ENCODE measurements at regions not wholly inside any gene's neighbourhood (a gene's known extent, or its start where the extent isn't known, plus 50 kb on each side); places are given as distances from the start of the nearest gene placed in this dataset.
"Not testable (repeated sequence)": the region's sequence is repeated elsewhere in the genome, so short reads cannot be mapped to it uniquely, and the experiment has no call there.

DNA sequence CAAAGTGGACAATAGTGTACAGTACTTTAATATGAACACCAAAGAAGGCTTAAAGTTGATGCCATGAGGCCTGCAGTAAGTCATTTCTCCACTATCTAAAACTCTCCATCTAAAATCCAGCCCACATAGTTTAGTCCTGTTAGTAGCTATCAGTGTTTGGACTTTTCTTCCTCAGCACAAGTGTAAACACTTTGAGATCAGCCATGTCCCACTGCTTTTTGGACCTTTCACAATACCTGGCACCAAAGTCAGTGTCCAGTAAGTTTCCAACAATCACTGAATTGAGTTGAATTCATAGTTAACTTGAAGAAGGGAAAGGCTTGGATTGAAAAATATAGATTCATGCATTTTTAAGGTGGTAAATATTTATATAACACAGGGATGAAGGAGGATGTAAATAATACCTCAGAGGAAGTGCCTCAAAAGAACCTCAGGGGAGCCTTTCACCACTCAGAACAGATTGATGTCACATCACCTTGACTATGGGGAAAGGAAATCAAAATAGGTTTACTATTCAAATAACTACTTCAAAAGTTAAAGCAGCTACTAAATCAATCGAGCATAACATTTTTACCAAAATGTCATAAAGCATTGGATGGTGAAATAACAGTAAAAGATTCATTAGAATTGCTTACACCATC lies 76.7 kb downstream of the FTHL17 start:
- CTCF ChIA-PET, result no interaction called here
- no peak for TF ChIP-seq CTCF (IDR thresholded peaks at IDR 0.05; ENCODE audit: low read depth, low read length)
- Histone ChIP-seq H3K9me3 (ENCODE audit: control insufficient read depth, insufficient read depth, low read length) (no peaks in the 10 kb centered on the region), H3K4me3 (ENCODE audit: low read depth, low read length) (no peak overlapping the region), H3K27me3 (ENCODE audit: control insufficient read depth, insufficient read depth, low read length) (no peaks in the 10 kb centered on the region), H3K27ac (ENCODE audit: low read depth, low read length) (no peak overlapping the region)
- DNase-seq (ENCODE audit: low read depth, low spot score), result no peak
- POLR2A ChIA-PET, result no interaction called here

- H3K27ac ChIP-seq (ENCODE audit: low read depth, low read length); POLR2A ChIA-PET; DNase-seq (ENCODE audit: low read depth, low spot score); CTCF ChIA-PET; H3K9me3 ChIP-seq (ENCODE audit: control insufficient read depth, insufficient read depth, low read length); H3K4me3 ChIP-seq (ENCODE audit: low read depth, low read length); H3K27me3 ChIP-seq (ENCODE audit: control insufficient read depth, insufficient read depth, low read length): not testable (repeated sequence)
These were observed 77.8 kb downstream of the FTHL17 start for GRCh38 chrX:30994018-30994417.

- ChIA-PET CTCF (no interaction called here), POLR2A (no interaction called here)
- no peak overlapping the region for H3K4me3 ChIP-seq (ENCODE audit: low read depth, low read length)
- no peak for TF ChIP-seq CTCF (IDR thresholded peaks at IDR 0.05; ENCODE audit: low read depth, low read length)
- no peak for DNase-seq (ENCODE audit: low read depth, low spot score)
- H3K27ac ChIP-seq (ENCODE audit: low read depth, low read length), result no peak overlapping the region
- H3K9me3 ChIP-seq (ENCODE audit: control insufficient read depth, insufficient read depth, low read length), result no peaks in the 10 kb centered on the region
- no peaks in the 10 kb centered on the region for H3K27me3 ChIP-seq (ENCODE audit: control insufficient read depth, insufficient read depth, low read length)
These were observed 79.4 kb downstream of the FTHL17 start for GRCh38 chrX:30992381-30992904.

GRCh38 chrX:30990361-30990760 lies 81.5 kb downstream of the FTHL17 start:
- Histone ChIP-seq H3K4me3 (ENCODE audit: low read depth, low read length) (no peak overlapping the region), H3K27ac (ENCODE audit: low read depth, low read length) (no peak overlapping the region), H3K9me3 (ENCODE audit: control insufficient read depth, insufficient read depth, low read length) (no peaks in the 10 kb centered on the region), H3K27me3 (ENCODE audit: control insufficient read depth, insufficient read depth, low read length) (no peaks in the 10 kb centered on the region)
- no peak for TF ChIP-seq CTCF (IDR thresholded peaks at IDR 0.05; ENCODE audit: low read depth, low read length)
- POLR2A ChIA-PET, result no interaction called here
- CTCF ChIA-PET, result no interaction called here
- no peak for DNase-seq (ENCODE audit: low read depth, low spot score)

- H3K27ac ChIP-seq (ENCODE audit: low read depth, low read length), result no peak overlapping the region
- no peak overlapping the region for H3K4me3 ChIP-seq (ENCODE audit: low read depth, low read length)
- CTCF ChIA-PET, result no interaction called here
- no peaks in the 10 kb centered on the region for H3K9me3 ChIP-seq (ENCODE audit: control insufficient read depth, insufficient read depth, low read length)
- no peaks in the 10 kb centered on the region for H3K27me3 ChIP-seq (ENCODE audit: control insufficient read depth, insufficient read depth, low read length)
- DNase-seq (ENCODE audit: low read depth, low spot score), result no peak
- TF ChIP-seq CTCF (IDR thresholded peaks at IDR 0.05; ENCODE audit: low read depth, low read length), result no peak
- POLR2A ChIA-PET, result no interaction called here
These were observed 89.4 kb downstream of the FTHL17 start for GRCh38 chrX:30982467-30982866.
